Esophagus (tissue), 2 donors: ENCODE measurements at regions not wholly inside any gene's neighbourhood (a gene's known extent, or its start where the extent isn't known, plus 50 kb on each side); places are given as distances from the start of the nearest gene placed in this dataset.

Source experiments
- H3K27ac ChIP-seq, 2 donors: one replicate each; pipeline ENCODE4 v1.5.1; 2013; ENCODE audit warnings: low read depth in 2 of 2, mild to moderate bottlenecking in 2 of 2, inconsistent platforms in 1 of 2, low read length in 1 of 2, moderate library complexity in 1 of 2
- H3K27me3 ChIP-seq, 2 donors: one replicate each; pipeline ENCODE4 v1.6.1; 2013; ENCODE audit warnings: low read length in 2 of 2, control low read depth in 1 of 2, mild to moderate bottlenecking in 1 of 2; ENCODE audit not compliant: insufficient read depth in 2 of 2, control insufficient read depth in 1 of 2
- H3K36me3 ChIP-seq, 2 donors: one replicate each; pipeline ENCODE4 v1.6.1; 2013; ENCODE audit warnings: low read length in 1 of 2; ENCODE audit not compliant: control insufficient read depth in 2 of 2, insufficient read depth in 2 of 2
- H3K4me1 ChIP-seq, 2 donors: one replicate each; pipeline ENCODE4 v1.6.1; 2013; ENCODE audit warnings: low read length in 1 of 2; ENCODE audit not compliant: control insufficient read depth in 2 of 2, insufficient read depth in 2 of 2
- H3K4me3 ChIP-seq, 2 donors: one replicate each; pipeline ENCODE4 v1.5.1; 2013; ENCODE audit warnings: low read length in 2 of 2, mild to moderate bottlenecking in 2 of 2, low read depth in 1 of 2, moderate library complexity in 1 of 2
- H3K9me3 ChIP-seq, 2 donors: one replicate each; pipeline ENCODE4 v1.6.1; 2013; ENCODE audit warnings: mild to moderate bottlenecking in 2 of 2, low read depth in 1 of 2, low read length in 1 of 2, moderate library complexity in 1 of 2; ENCODE audit not compliant: control insufficient read depth in 2 of 2, insufficient read depth in 1 of 2
- WGBS, 2 donors: extraction: QIAGEN DNeasy Blood & Tissue Kit; methylation state at CpG; one replicate each; pipeline ENCODE4 v1.1.7; 2013; 5-methylcytosine and 5-hydroxymethylcytosine counted together
- donor health status: healthy with polysubstance abuse.
- donor health status: Bipolar disorder and iron deficiency.

GRCh38 chr4:24666316-24666715 is 82.0 kb upstream of the DHX15 start:
- Histone ChIP-seq H3K4me3 (no peak overlapping the region), H3K4me1 (no peaks in the 10 kb centered on the region), H3K27ac (no peak overlapping the region), H3K27me3 (no peaks in the 10 kb centered on the region), H3K36me3 (no peaks in the 10 kb centered on the region), H3K9me3 (no peaks in the 10 kb centered on the region)
- 77 to 80% methylated on average over 3 of the region's 3 CpGs for WGBS, 2 donors

- Histone ChIP-seq H3K27me3 (no peaks in the 10 kb centered on the region), H3K36me3 (no peaks in the 10 kb centered on the region), H3K27ac (no peak overlapping the region), H3K4me3 (no peak overlapping the region), H3K9me3 (no peaks in the 10 kb centered on the region), H3K4me1 (no peaks in the 10 kb centered on the region)
- 76 to 87% methylated on average over 5 of the region's 5 CpGs for WGBS, 2 donors
Measured at GRCh38 chr4:24666816-24667477, 82.6 kb upstream of the DHX15 start.

GRCh38 chr4:24668956-24669355 is 84.6 kb upstream of the DHX15 start:
- Histone ChIP-seq H3K4me1 (no peaks in the 10 kb centered on the region), H3K27me3 (no peaks in the 10 kb centered on the region), H3K9me3 (no peaks in the 10 kb centered on the region), H3K27ac (no peak overlapping the region), H3K4me3 (no peak overlapping the region), H3K36me3 (no peaks in the 10 kb centered on the region)
- WGBS, 2 donors: 76 to 84% methylated on average over 10 of the region's 10 CpGs

- Histone ChIP-seq H3K27me3 (no peaks in the 10 kb centered on the region), H3K4me3 (no peak overlapping the region), H3K27ac (no peak overlapping the region), H3K36me3 (no peaks in the 10 kb centered on the region), H3K4me1 (no peaks in the 10 kb centered on the region), H3K9me3 (no peaks in the 10 kb centered on the region)
- WGBS, 2 donors: 94 to 98% methylated on average over 6 of the region's 6 CpGs
Measured at GRCh38 chr4:24669751-24670150, 85.4 kb upstream of the DHX15 start.

- Histone ChIP-seq H3K9me3 (no peaks in the 10 kb centered on the region), H3K4me1 (no peaks in the 10 kb centered on the region), H3K27ac (no peak overlapping the region), H3K27me3 (no peaks in the 10 kb centered on the region), H3K36me3 (no peaks in the 10 kb centered on the region), H3K4me3 (no peak overlapping the region)
- WGBS, 2 donors: 81 to 85% methylated on average over 7 of the region's 7 CpGs
Measured at GRCh38 chr4:24671849-24672248, 87.5 kb upstream of the DHX15 start.

GRCh38 chr4:24672880-24673279 is 88.5 kb upstream of the DHX15 start:
- Histone ChIP-seq H3K4me1 (no peaks in the 10 kb centered on the region), H3K9me3 (no peaks in the 10 kb centered on the region), H3K27ac (no peak overlapping the region), H3K4me3 (no peak overlapping the region), H3K36me3 (no peaks in the 10 kb centered on the region), H3K27me3 (no peaks in the 10 kb centered on the region)
- WGBS, 2 donors: 80 to 84% methylated on average over 8 of the region's 8 CpGs

- Histone ChIP-seq H3K4me1 (no peaks in the 10 kb centered on the region), H3K27ac (no peak overlapping the region)
Measured at GRCh38 chr4:24674279-24674678, 89.9 kb upstream of the DHX15 start.

GRCh38 chr4:24675721-24676389 is 91.5 kb upstream of the DHX15 start:
- Histone ChIP-seq H3K36me3 (no peaks in the 10 kb centered on the region), H3K9me3 (peaks cover 0 to under 1% of the 10 kb centered on the region in 2 donors), H3K4me1 (no peaks in the 10 kb centered on the region), H3K4me3 (no peak overlapping the region), H3K27ac (no peak overlapping the region), H3K27me3 (no peaks in the 10 kb centered on the region)
- WGBS, 2 donors: 52 to 53% methylated on average over 2 of the region's 2 CpGs

More at GRCh38 chr4:24674279-24674678, 89.9 kb upstream of the DHX15 start:
- 76 to 82% methylated on average over 2 of the region's 2 CpGs for whole genome bisulfite sequencing, 2 donors
- no peaks in the 10 kb centered on the region for H3K36me3 ChIP-seq
- no peaks in the 10 kb centered on the region for H3K27me3 ChIP-seq
- no peak overlapping the region for H3K4me3 ChIP-seq
- no peaks in the 10 kb centered on the region for H3K9me3 ChIP-seq

GRCh38 chr4:24677909-24678308 is 93.6 kb upstream of the DHX15 start:
- H3K4me1 ChIP-seq: no peaks in the 10 kb centered on the region
- peaks cover 0 to 2% of the 10 kb centered on the region in 2 donors for H3K9me3 ChIP-seq
- WGBS, 2 donors: 61 to 64% methylated on average over 4 of the region's 4 CpGs
- H3K27me3 ChIP-seq: no peaks in the 10 kb centered on the region
- no peak overlapping the region for H3K4me3 ChIP-seq
- no peak overlapping the region for H3K27ac ChIP-seq
- no peaks in the 10 kb centered on the region for H3K36me3 ChIP-seq
